Activated T-cell treated with anti-CD3 and anti-CD28 coated beads, Interleukin-2, amount 50 U/mL, for 24 hours (primary cell): ENCODE measurements at regions not wholly inside any gene's neighbourhood (a gene's known extent, or its start where the extent isn't known, plus 50 kb on each side); places are given as distances from the start of the nearest gene placed in this dataset.
A peak's percentile ranks its signal among the peaks of the same experiment; 100 is the strongest.

Source experiments
- DNase-seq: peaks from one replicate; pipeline ENCODE4 v3.0.0-alpha.2; 2020
- H3K27ac Mint-ChIP-seq: 2 replicates; pipeline ENCODE4 v1.8.0; 2020; ENCODE audit warnings: mild to moderate bottlenecking, mixed read lengths
- H3K27me3 Mint-ChIP-seq: 2 replicates; pipeline ENCODE4 v1.8.0; 2020; ENCODE audit warnings: mixed read lengths
- H3K36me3 Mint-ChIP-seq: 2 replicates; pipeline ENCODE4 v1.8.0; 2020; ENCODE audit warnings: low read depth, mixed read lengths
- H3K4me1 Mint-ChIP-seq: 2 replicates; pipeline ENCODE4 v1.8.0; 2020; ENCODE audit warnings: low read depth, mixed read lengths
- H3K4me3 Mint-ChIP-seq: 2 replicates; pipeline ENCODE4 v1.8.0; 2020; ENCODE audit warnings: mild to moderate bottlenecking, moderate library complexity, mixed read lengths
- H3K9me3 Mint-ChIP-seq: 2 replicates; pipeline ENCODE4 v1.8.0; 2020; ENCODE audit warnings: mixed read lengths

- peaks cover 5% of the 10 kb centered on the region for H3K27me3 Mint-ChIP-seq
- H3K9me3 Mint-ChIP-seq: peaks cover 6% of the 10 kb centered on the region
- no peaks in the 10 kb centered on the region for H3K36me3 Mint-ChIP-seq
- no peak overlapping the region for H3K4me3 Mint-ChIP-seq
- no peak overlapping the region for H3K27ac Mint-ChIP-seq
- H3K4me1 Mint-ChIP-seq: no peaks in the 10 kb centered on the region
- no peak for DNase-seq
Measured at GRCh38 chr1:201706109-201706508, 122.8 kb upstream of the IPO9 start.

GRCh38 chr1:201707027-201707426, 121.9 kb upstream of the IPO9 start:
- no peak overlapping the region for H3K27ac Mint-ChIP-seq
- no peak for DNase-seq
- peaks cover under 1% of the 10 kb centered on the region for H3K9me3 Mint-ChIP-seq
- H3K27me3 Mint-ChIP-seq: peaks cover 5% of the 10 kb centered on the region
- H3K4me1 Mint-ChIP-seq: no peaks in the 10 kb centered on the region
- no peak overlapping the region for H3K4me3 Mint-ChIP-seq
- H3K36me3 Mint-ChIP-seq: no peaks in the 10 kb centered on the region

GRCh38 chr1:201707656-201708055, 121.3 kb upstream of the IPO9 start:
- Mint-ChIP-seq H3K27me3 (peaks cover 5% of the 10 kb centered on the region), H3K4me3 (no peak overlapping the region), H3K27ac (no peak overlapping the region), H3K9me3 (no peaks in the 10 kb centered on the region), H3K4me1 (no peaks in the 10 kb centered on the region), H3K36me3 (no peaks in the 10 kb centered on the region)
- no peak for DNase-seq

DNA sequence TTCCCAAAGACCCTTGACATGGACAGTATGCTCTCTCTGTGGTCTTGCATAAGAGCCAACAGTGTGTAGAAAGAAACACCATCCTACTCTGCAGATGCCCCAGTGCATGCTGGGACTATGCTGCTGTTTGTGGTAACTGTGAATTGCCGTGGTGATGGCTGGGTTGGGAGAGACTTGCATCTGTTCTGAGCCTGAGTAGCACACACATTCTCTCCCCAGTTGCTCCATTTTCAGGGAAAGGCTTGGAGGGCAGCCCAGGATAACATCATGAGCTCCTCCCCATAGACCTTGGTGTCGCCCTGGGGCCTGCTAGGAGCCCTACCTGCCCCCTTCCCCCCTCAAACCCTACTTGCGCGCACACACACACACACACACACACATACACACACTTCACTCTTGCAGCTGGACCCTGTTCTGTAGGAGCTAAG, 120.9 kb upstream of the IPO9 start:
- DNase-seq: no peak
- Mint-ChIP-seq H3K4me3 (no peak overlapping the region), H3K4me1 (no peaks in the 10 kb centered on the region), H3K9me3 (no peaks in the 10 kb centered on the region), H3K27ac (no peak overlapping the region), H3K36me3 (no peaks in the 10 kb centered on the region), H3K27me3 (peaks cover 5% of the 10 kb centered on the region)

GRCh38 chr1:201708691-201709090, 120.3 kb upstream of the IPO9 start:
- no peak for DNase-seq
- peaks cover 5% of the 10 kb centered on the region for H3K27me3 Mint-ChIP-seq
- H3K27ac Mint-ChIP-seq: no peak overlapping the region
- no peaks in the 10 kb centered on the region for H3K4me1 Mint-ChIP-seq
- no peaks in the 10 kb centered on the region for H3K36me3 Mint-ChIP-seq
- no peaks in the 10 kb centered on the region for H3K9me3 Mint-ChIP-seq
- no peak overlapping the region for H3K4me3 Mint-ChIP-seq

- H3K36me3 Mint-ChIP-seq: no peaks in the 10 kb centered on the region
Measured at GRCh38 chr1:201709564-201710295, 119.2 kb upstream of the IPO9 start.

DNA sequence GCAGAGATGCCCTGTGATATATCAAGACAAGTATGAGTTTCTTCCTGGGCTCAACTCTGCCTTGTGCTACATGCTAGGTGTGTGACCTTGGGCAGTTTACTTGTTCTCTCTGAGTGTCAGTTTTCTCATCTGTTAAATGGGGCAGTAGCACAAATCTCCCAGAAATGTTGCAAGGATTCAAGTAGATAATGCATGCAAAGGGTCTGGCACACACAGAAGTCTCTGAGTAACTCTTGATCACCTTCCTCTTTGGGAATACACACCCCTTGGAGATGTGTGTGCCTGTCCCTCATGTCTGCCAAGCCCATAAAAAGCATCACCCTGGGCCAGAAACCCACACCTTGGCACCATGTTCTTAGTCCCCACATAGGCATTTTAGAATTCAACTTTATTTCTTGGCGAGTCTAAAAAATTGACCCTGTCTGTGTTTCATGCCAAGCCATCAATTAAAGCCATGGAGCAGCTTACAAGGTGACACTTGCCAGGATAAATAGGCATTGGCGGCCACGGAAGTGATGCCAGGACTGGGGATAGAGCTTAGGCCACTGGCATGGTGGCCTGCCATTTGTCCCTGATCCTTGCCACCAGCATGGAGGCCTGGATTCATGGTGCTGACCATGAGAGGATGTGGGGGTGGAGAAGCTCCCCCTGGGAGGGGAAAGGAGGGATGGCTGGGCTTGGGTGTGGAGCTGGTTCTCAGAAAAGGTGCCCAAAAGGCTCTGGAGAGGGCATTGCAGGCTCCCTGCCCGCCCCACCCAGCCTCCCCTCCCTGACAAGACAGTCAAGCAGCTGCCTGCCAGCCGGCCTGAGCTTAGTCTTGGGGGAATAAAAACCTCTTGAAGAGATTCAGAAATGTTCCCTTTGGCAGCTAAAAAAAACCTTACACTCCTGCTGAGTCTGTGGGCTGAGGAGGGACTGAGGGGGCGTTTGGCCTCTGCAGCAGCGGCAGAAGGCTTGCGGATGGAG, 118.0 kb upstream of the IPO9 start:
- Mint-ChIP-seq H3K36me3 (no peaks in the 10 kb centered on the region), H3K9me3 (no peaks in the 10 kb centered on the region), H3K4me1 (no peaks in the 10 kb centered on the region), H3K27ac (no peak overlapping the region), H3K4me3 (no peak overlapping the region), H3K27me3 (no peaks in the 10 kb centered on the region)
- DNase-seq: no peak

More at GRCh38 chr1:201709564-201710295, 119.2 kb upstream of the IPO9 start:
- H3K9me3 Mint-ChIP-seq: no peaks in the 10 kb centered on the region
- no peak overlapping the region for H3K4me3 Mint-ChIP-seq
- no peak overlapping the region for H3K27ac Mint-ChIP-seq
- peak; percentile 73 for DNase-seq
- H3K4me1 Mint-ChIP-seq: no peaks in the 10 kb centered on the region
- no peaks in the 10 kb centered on the region for H3K27me3 Mint-ChIP-seq

DNA sequence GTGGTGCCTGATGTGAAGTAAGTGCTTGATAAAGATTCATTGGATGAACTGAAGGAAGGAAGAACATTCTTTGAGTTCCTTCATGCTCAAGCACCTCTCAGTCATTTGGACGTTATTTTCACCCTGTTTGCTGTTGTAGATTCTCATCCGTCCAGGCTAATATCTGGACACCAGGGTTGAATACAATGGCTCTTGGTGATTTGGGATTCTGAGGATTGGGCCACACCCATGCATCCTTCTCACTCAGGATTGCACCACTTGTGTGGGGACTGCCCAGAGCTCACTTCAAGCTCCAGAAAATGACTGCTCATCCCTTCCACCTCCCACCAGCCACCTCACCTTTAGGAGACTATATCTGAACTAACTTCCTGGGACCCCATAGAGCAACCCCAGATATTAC, 117.1 kb upstream of the IPO9 start:
- no peaks in the 10 kb centered on the region for H3K9me3 Mint-ChIP-seq
- no peaks in the 10 kb centered on the region for H3K27me3 Mint-ChIP-seq
- no peak overlapping the region for H3K4me3 Mint-ChIP-seq
- no peak for DNase-seq
- no peaks in the 10 kb centered on the region for H3K36me3 Mint-ChIP-seq
- no peak overlapping the region for H3K27ac Mint-ChIP-seq
- H3K4me1 Mint-ChIP-seq: no peaks in the 10 kb centered on the region

DNA sequence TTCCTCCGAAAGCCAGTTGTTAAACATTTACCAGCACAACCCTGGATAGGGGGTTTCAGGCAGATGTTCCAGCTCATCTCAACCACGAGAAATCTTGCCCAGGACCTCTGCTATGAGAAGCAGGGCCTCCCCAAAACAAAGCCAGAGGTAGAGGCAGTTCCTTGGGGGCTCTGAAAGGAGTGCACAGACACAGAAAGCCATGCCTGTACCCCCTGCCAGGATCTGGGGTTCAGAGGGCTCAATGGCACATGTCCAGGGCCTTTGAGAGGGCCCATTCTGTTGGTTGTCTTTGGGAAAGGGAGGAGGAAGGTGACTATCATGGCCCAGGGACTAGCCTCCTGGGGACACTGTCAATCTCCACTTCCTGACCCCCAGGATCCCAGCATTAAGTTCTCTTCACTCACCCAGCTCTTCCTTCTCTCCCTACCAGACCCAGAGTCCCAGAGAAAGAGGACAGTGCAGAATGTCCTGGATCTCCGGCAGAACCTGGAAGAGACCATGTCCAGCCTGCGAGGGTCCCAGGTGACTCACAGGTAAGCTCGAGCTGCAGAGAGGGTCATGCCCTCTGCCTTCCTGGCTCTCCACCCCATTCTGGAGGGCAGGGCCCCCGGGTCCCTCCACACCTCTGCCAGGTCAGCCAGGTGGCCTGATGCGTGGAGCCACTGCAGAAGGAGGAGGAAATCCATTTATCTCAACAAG, 116.4 kb upstream of the IPO9 start:
- Mint-ChIP-seq H3K27ac (no peak overlapping the region), H3K4me1 (no peaks in the 10 kb centered on the region), H3K9me3 (no peaks in the 10 kb centered on the region), H3K4me3 (no peak overlapping the region), H3K36me3 (no peaks in the 10 kb centered on the region), H3K27me3 (no peaks in the 10 kb centered on the region)
- no peak for DNase-seq

- Mint-ChIP-seq H3K4me1 (no peaks in the 10 kb centered on the region), H3K27ac (no peak overlapping the region), H3K36me3 (no peaks in the 10 kb centered on the region), H3K4me3 (no peak overlapping the region), H3K9me3 (no peaks in the 10 kb centered on the region), H3K27me3 (no peaks in the 10 kb centered on the region)
- DNase-seq: no peak
Measured at GRCh38 chr1:201713086-201713810, 115.7 kb upstream of the IPO9 start.

DNA sequence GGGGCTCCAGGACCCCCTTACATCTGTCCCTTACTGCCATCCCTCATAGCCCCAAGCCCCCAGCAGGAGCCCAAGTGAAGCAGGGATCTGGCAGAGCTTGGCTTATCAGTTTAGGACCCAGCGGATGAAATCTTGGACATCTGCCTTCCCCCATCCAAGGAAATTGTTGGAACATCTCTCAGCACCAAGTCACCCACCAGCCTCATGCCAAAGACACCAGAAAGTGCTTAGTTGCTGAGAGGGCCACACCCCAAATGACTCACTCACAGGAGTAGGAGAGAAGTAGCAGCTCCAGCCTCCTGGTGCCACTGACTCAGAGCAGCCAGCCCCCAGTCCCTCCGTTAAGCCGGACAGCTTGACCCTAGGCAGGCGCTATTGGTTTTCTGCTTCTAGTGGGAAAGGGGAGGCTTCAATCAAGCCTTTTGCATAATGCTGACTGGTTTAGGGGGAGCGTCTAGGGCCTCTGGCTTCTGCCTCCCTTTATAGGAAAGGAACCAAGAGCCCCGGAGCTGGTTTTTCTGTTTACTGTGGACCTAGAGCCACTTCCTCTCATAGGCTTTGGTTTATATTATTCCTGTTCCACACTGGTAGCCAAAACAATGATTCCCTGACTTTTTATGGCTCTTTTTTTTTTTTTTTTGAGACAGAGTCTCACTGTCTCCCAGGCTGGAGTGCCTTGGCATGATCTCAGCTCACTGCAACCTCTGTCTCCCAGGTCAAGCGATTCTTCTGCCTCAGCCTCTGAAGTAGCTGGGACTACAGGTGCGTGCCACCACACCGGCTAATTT, 114.2 kb upstream of the IPO9 start:
- no peak for DNase-seq
- H3K9me3 Mint-ChIP-seq: no peaks in the 10 kb centered on the region
- no peaks in the 10 kb centered on the region for H3K4me1 Mint-ChIP-seq
- H3K36me3 Mint-ChIP-seq: no peaks in the 10 kb centered on the region
- no peaks in the 10 kb centered on the region for H3K27me3 Mint-ChIP-seq
- no peak overlapping the region for H3K27ac Mint-ChIP-seq
- no peak overlapping the region for H3K4me3 Mint-ChIP-seq

DNA sequence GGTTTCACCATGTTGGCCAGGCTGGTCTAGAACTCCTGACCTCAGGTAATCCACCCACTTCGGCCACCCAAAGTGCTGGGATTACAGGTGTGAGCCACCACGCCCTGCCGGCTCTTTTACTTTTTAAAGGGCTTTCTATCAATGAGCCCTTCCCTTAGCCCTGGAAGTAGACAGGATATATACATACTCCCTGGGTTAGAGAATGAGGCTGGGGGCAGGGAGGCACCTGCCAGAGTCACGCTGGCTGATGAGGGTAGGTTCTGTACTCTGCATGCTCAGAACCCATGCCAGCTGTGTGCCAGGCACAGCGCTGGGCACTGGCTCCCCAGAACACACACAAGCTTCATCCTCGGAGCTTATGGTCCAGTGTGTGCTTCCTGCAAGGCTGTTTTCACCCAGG, 113.6 kb upstream of the IPO9 start:
- H3K9me3 Mint-ChIP-seq: no peaks in the 10 kb centered on the region
- H3K27me3 Mint-ChIP-seq: no peaks in the 10 kb centered on the region
- DNase-seq: no peak
- H3K27ac Mint-ChIP-seq: no peak overlapping the region
- H3K4me3 Mint-ChIP-seq: no peak overlapping the region
- no peaks in the 10 kb centered on the region for H3K4me1 Mint-ChIP-seq
- no peaks in the 10 kb centered on the region for H3K36me3 Mint-ChIP-seq

DNA sequence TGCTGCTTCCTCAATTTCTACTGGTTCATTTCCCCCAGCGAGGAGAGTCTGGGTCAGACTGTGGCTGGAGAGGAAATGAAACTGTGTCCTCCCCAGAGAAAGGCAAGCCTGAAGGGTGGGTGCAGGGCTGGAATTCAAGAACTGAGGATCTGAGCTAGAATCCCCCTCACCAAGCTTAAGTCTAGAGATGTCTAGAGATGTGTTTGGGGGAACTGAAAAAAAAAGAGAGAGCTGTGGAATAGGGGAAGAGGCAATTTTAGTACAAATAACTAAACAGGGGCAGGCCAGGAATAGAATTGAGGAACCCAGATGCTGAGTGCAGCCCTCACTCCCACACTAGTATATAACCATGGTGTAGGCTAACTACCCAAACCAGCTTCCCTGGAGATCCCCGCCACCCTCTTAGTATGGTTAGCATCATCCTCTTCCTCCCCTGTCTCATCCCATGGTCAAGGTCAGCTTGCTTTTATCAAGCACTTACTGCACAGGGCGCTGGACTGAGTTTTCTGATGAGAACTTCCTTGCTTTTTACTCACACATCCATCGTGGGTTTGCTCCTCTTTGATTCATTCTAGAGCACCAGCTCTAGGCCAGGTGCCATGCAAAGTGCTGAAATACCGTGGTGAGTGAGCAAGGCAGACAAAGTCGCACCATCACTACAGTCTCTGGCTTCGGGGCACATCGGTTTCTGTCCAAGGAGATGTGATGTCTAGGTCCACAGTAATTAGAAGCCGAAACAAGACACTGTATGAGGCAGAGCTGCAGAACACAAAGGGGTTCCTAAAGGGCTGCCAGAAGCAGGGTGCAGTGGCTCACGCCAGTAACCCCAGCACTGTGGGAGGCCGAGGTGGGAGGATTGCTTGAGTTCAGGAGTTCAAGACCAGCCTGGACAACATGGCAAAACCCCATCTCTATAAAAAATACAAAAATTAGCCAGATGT, 112.9 kb upstream of the IPO9 start:
- Mint-ChIP-seq H3K27ac (no peak overlapping the region), H3K9me3 (no peaks in the 10 kb centered on the region)
- DNase-seq: no peak

More for the DNA sequence above, 112.9 kb upstream of the IPO9 start:
- Mint-ChIP-seq H3K4me3 (no peak overlapping the region), H3K4me1 (no peaks in the 10 kb centered on the region), H3K27me3 (no peaks in the 10 kb centered on the region), H3K36me3 (no peaks in the 10 kb centered on the region)
